Epithelial cell of esophagus (primary cell): ENCODE measurements at regions not wholly inside any gene's neighbourhood (a gene's known extent, or its start where the extent isn't known, plus 50 kb on each side); places are given as distances from the start of the nearest gene placed in this dataset.
"Not testable (repeated sequence)": the region's sequence is repeated elsewhere in the genome, so short reads cannot be mapped to it uniquely, and the experiment has no call there.

Experiments
- DNase-seq: peaks from one replicate; pipeline ENCODE4 v3.0.0; 2010; ENCODE audit warnings: low read depth
- H3K4me3 ChIP-seq: 2 replicates; pipeline ENCODE4 v1.5.1; 2011; ENCODE audit warnings: mild to moderate bottlenecking, low read length, control low read depth
- TF ChIP-seq, protein P1 (sequence below): IDR thresholded peaks from 2 replicates; pipeline ENCODE4 v1.5.1; 2011; ENCODE audit warnings: low read depth, mild to moderate bottlenecking, low read length, control low read depth, inconsistent platforms; ENCODE audit not compliant: insufficient read depth; ENCODE audit errors: missing control alignments

GRCh38 chr4:75169020-75169419 is 236.1 kb downstream of the PARM1 start:
- no peak for DNase-seq

GRCh38 chr4:75168548-75168947 is 235.6 kb downstream of the PARM1 start:
- no peak for DNase-seq
- TF ChIP-seq, protein P1, sequence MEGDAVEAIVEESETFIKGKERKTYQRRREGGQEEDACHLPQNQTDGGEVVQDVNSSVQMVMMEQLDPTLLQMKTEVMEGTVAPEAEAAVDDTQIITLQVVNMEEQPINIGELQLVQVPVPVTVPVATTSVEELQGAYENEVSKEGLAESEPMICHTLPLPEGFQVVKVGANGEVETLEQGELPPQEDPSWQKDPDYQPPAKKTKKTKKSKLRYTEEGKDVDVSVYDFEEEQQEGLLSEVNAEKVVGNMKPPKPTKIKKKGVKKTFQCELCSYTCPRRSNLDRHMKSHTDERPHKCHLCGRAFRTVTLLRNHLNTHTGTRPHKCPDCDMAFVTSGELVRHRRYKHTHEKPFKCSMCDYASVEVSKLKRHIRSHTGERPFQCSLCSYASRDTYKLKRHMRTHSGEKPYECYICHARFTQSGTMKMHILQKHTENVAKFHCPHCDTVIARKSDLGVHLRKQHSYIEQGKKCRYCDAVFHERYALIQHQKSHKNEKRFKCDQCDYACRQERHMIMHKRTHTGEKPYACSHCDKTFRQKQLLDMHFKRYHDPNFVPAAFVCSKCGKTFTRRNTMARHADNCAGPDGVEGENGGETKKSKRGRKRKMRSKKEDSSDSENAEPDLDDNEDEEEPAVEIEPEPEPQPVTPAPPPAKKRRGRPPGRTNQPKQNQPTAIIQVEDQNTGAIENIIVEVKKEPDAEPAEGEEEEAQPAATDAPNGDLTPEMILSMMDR = no peak
- H3K4me3 ChIP-seq = no peak overlapping the region

More at GRCh38 chr4:75169020-75169419, 236.1 kb downstream of the PARM1 start:
- no peak overlapping the region for H3K4me3 ChIP-seq
- TF ChIP-seq, protein P1 = no peak

- not testable (repeated sequence) for DNase-seq, H3K4me3 ChIP-seq
These were observed 232.2 kb downstream of the PARM1 start for GRCh38 chr4:75165100-75165499.

GRCh38 chr4:75158451-75158850 is 225.5 kb downstream of the PARM1 start:
- TF ChIP-seq, protein P1 = no peak
- H3K4me3 ChIP-seq = no peak overlapping the region
- no peak for DNase-seq

DNA sequence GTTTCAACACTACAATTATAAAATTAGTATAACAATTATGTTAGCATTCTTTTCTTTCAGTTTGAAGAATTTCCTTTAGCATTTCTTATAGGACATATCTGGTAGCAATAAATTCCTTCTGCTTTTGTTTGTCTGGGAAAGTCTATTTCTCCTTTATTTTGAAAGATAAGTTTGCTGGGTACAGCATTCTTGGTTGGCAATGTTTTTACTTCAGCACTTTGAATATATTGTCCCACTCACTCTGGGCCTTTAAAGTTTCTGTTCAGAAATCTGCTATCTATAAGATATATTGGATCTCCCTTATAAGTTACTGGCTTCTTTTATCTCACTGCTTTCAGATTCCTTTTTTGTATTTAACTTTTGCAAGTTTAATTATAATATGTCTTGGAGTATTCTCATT is 222.1 kb downstream of the PARM1 start:
- no peak for DNase-seq
- no peak overlapping the region for H3K4me3 ChIP-seq
- TF ChIP-seq, protein P1 = no peak

- H3K4me3 ChIP-seq = no peak overlapping the region
- no peak for DNase-seq
- TF ChIP-seq, protein P1 = no peak
These were observed 213.3 kb downstream of the PARM1 start for GRCh38 chr4:75146223-75146622.

DNA sequence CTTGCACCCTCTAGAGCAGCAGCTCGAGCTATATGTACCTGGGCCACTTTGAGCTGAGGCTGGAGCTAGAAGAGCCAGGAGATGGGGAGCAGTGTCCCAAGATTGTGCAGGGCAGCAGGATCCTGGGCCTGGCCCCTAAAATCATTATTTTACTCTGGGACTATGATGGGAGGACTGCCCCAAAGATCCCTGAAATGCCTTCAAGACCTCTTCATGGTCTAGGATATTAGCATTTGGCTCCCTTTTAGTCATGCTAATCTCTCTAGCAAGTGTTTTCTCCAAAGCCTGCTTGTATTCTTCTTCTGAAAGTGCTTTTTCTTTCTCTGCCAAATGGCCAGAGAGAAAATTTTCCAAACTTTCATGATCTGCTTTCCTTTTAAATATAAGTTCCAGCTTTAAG is 211.6 kb downstream of the PARM1 start:
- TF ChIP-seq, protein P1 = no peak
- H3K4me3 ChIP-seq = no peak overlapping the region
- DNase-seq = no peak
